ENCODE measurements at regions not wholly inside any gene's neighbourhood (a gene's known extent, or its start where the extent isn't known, plus 50 kb on each side); places are given as distances from the start of the nearest gene placed in this dataset.
"Not testable (repeated sequence)": the region's sequence is repeated elsewhere in the genome, so short reads cannot be mapped to it uniquely, and the experiment has no call there.

DNA sequence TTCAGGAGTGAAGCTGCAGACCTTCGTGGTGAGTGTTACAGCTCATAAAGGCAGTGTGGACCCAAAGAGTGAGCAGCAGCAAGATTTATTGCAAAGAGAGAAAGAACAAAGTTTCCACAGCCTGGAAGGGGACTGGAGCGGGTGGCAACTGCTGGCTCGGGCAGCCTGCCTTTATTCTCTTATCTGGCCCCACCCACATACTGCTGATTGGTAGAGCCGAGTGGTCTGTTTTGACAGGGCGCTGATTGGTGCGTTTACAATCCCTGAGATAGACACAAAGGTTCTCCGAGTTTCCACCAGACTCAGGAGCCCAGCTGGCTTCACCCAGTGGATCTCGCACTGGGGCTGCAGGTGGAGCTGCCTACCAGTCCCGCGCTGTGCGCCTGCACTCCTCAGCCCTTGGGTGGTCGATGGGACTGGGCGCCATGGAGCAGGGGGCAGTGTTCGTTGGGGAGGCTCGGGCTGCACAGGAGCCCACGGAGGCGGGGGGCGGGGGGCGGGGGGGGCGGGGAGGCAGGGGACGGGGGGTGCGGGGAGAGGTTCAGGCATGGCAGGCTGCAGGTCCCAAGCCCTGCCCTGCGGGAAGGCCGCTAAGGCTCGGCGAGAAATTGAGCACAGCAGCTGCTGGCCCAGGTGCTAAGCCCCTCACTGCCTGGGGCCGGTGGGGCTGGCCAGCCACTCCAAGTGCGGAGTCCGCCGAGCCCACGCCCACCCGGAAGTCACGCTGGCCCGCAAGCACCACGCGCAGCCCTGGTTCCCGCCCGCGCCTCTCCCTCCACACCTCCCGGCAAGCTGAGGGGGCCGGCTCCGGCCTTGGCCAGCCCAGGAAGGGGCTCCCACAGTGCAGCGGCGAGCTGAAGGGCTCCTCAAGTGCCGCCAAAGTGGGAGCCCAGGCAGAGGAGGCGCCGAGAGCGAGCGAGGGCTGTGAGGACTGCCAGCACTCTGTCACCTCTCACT lies 59.9 kb upstream of the EN2 start:
- H3K4me1 ChIP-seq (ENCODE audit: insufficient read depth, low read length); ATAC-seq; DNase-seq (ENCODE audit: low spot score); POLR2A ChIA-PET; H3K27ac ChIP-seq (ENCODE audit: extremely low read length, insufficient read depth, low read length); H3K9me3 ChIP-seq (ENCODE audit: low read length); H2AFZ ChIP-seq (ENCODE audit: low read length); H3K79me2 ChIP-seq (ENCODE audit: insufficient read depth, low read length); CTCF ChIA-PET (ENCODE audit: low intra/inter-chr PET ratio, low total read pairs); BruUV-seq (replicated peaks); H3K9ac ChIP-seq (ENCODE audit: insufficient read depth, low read depth, low read length); H4K20me1 ChIP-seq (ENCODE audit: insufficient read depth, low read length); H3K36me3 ChIP-seq (replicated peaks in 1 of 2; ENCODE audit: control insufficient read depth in 1 of 2, insufficient read depth in 2 of 2, low read length in 2 of 2); H3K4me2 ChIP-seq (ENCODE audit: low read depth, low read length); FAIRE-seq; H3K4me3 ChIP-seq (replicated peaks in 1 of 3; ENCODE audit: insufficient read depth in 1 of 3, low read depth in 2 of 3, low read length in 3 of 3); intact Hi-C loops (cut with micrococcal nuclease; ENCODE audit: unreplicated experiment): not testable (repeated sequence)
- 60% methylated on average over 9 of the region's 49 CpGs for WGBS (ENCODE audit: low lambda C conversion rate)
- in situ Hi-C loops (cut with HindIII; ENCODE audit: extremely low pct_ligation_motif_present, low pct_unique_long_range_greater_than_20kb), result loop anchor here (25.0 kb wide), 1 partner anchor 364 kb away; no protein-coding TSS in a partner anchor
- H3K27me3 ChIP-seq (ENCODE audit: control insufficient read depth in 1 of 2, insufficient read depth in 2 of 2, low read length in 2 of 2), result peaks cover 16 to 69% of the 10 kb centered on the region in 2 experiments; a peak in 4 of 5 replicates
- TF ChIP-seq NFYB (CRISPR knock-in tag; IDR thresholded peaks at IDR 0.05), result peak; percentile 45

GRCh38 chr7:155398944-155399343 lies 59.0 kb upstream of the EN2 start:
- BruUV-seq (replicated peaks), result no TSS peak
- H3K9me3 ChIP-seq (ENCODE audit: low read length), result no peaks in the 10 kb centered on the region
- no peak overlapping the region for H2AFZ ChIP-seq (ENCODE audit: low read length)
- no peaks in the 10 kb centered on the region for H3K36me3 ChIP-seq (replicated peaks in 1 of 2; ENCODE audit: control insufficient read depth in 1 of 2, insufficient read depth in 2 of 2, low read length in 2 of 2)
- no peak overlapping the region for H3K9ac ChIP-seq (ENCODE audit: insufficient read depth, low read depth, low read length)
- H3K79me2 ChIP-seq (ENCODE audit: insufficient read depth, low read length), result no peaks in the 10 kb centered on the region
- intact Hi-C loops (cut with micrococcal nuclease; ENCODE audit: unreplicated experiment) (no loop called here), in situ Hi-C loops (cut with HindIII; ENCODE audit: extremely low pct_ligation_motif_present, low pct_unique_long_range_greater_than_20kb) (loop anchor here (25.0 kb wide), 1 partner anchor 363 kb away; no protein-coding TSS in a partner anchor)
- CTCF ChIA-PET (ENCODE audit: low intra/inter-chr PET ratio, low total read pairs), result no interaction called here
- TF ChIP-seq MED8 (CRISPR knock-in tag; IDR thresholded peaks at IDR 0.05; ENCODE audit: insufficient replicate concordance) (no peak), ZNF615 (CRISPR knock-in tag; IDR thresholded peaks at IDR 0.05; ENCODE audit: borderline replicate concordance) (no peak), MTA1 (CRISPR knock-in tag; IDR thresholded peaks at IDR 0.05; ENCODE audit: borderline replicate concordance) (no peak)
- TF ChIP-seq, protein P1, sequence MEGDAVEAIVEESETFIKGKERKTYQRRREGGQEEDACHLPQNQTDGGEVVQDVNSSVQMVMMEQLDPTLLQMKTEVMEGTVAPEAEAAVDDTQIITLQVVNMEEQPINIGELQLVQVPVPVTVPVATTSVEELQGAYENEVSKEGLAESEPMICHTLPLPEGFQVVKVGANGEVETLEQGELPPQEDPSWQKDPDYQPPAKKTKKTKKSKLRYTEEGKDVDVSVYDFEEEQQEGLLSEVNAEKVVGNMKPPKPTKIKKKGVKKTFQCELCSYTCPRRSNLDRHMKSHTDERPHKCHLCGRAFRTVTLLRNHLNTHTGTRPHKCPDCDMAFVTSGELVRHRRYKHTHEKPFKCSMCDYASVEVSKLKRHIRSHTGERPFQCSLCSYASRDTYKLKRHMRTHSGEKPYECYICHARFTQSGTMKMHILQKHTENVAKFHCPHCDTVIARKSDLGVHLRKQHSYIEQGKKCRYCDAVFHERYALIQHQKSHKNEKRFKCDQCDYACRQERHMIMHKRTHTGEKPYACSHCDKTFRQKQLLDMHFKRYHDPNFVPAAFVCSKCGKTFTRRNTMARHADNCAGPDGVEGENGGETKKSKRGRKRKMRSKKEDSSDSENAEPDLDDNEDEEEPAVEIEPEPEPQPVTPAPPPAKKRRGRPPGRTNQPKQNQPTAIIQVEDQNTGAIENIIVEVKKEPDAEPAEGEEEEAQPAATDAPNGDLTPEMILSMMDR (CRISPR knock-in tag; IDR thresholded peaks at IDR 0.05), result peak; percentile 54
- TF ChIP-seq, protein P2, sequence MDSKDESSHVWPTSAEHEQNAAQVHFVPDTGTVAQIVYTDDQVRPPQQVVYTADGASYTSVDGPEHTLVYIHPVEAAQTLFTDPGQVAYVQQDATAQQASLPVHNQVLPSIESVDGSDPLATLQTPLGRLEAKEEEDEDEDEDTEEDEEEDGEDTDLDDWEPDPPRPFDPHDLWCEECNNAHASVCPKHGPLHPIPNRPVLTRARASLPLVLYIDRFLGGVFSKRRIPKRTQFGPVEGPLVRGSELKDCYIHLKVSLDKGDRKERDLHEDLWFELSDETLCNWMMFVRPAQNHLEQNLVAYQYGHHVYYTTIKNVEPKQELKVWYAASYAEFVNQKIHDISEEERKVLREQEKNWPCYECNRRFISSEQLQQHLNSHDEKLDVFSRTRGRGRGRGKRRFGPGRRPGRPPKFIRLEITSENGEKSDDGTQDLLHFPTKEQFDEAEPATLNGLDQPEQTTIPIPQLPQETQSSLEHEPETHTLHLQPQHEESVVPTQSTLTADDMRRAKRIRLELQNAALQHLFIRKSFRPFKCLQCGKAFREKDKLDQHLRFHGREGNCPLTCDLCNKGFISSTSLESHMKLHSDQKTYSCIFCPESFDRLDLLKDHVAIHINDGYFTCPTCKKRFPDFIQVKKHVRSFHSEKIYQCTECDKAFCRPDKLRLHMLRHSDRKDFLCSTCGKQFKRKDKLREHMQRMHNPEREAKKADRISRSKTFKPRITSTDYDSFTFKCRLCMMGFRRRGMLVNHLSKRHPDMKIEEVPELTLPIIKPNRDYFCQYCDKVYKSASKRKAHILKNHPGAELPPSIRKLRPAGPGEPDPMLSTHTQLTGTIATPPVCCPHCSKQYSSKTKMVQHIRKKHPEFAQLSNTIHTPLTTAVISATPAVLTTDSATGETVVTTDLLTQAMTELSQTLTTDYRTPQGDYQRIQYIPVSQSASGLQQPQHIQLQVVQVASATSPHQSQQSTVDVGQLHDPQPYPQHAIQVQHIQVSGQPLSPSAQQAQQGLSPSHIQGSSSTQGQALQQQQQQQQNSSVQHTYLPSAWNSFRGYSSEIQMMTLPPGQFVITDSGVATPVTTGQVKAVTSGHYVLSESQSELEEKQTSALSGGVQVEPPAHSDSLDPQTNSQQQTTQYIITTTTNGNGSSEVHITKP (CRISPR knock-in tag; IDR thresholded peaks at IDR 0.05; ENCODE audit: low read depth), result no peak
- peak; percentile 71 for ATAC-seq
- H3K4me3 ChIP-seq (replicated peaks in 1 of 3; ENCODE audit: insufficient read depth in 1 of 3, low read depth in 2 of 3, low read length in 3 of 3), result no peak overlapping the region
- H3K27ac ChIP-seq (ENCODE audit: extremely low read length, insufficient read depth, low read length), result no peak overlapping the region
- POLR2A ChIA-PET, result no interaction called here
- DNase-seq (ENCODE audit: low spot score), result no peak
- FAIRE-seq, result no peak
- H3K27me3 ChIP-seq (ENCODE audit: control insufficient read depth in 1 of 2, insufficient read depth in 2 of 2, low read length in 2 of 2), result peaks cover 18 to 74% of the 10 kb centered on the region in 2 experiments; a peak in 4 of 5 replicates
- H3K4me2 ChIP-seq (ENCODE audit: low read depth, low read length), result no peak overlapping the region
- H4K20me1 ChIP-seq (ENCODE audit: insufficient read depth, low read length), result no peaks in the 10 kb centered on the region
- no peaks in the 10 kb centered on the region for H3K4me1 ChIP-seq (ENCODE audit: insufficient read depth, low read length)
- 19% methylated on average over 3 of the region's 14 CpGs for WGBS (ENCODE audit: low lambda C conversion rate)
